ENCODE measurements at regions not wholly inside any gene's neighbourhood (a gene's known extent, or its start where the extent isn't known, plus 50 kb on each side); places are given as distances from the start of the nearest gene placed in this dataset.

DNA sequence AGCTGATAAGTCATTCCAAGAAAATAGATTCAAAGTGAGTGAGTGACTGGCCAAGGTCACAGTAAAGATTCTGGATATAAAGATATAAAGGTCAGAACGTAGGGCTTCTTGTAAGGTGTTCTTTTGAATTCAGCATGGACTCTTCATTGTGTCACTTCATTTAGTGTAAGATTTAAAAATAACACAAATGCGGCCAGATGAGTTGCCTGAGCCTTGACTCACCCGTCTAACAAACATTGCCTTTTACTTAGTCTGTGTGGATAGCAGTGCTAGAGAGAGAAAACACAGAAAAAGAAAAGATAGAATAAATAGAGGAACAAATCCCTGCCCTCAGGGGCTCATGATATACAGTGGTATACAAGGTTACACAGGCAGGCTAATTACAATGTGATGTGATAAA is 223.4 kb downstream of the PLPP3 start:
- POLR2A ChIA-PET, result no interaction called here
- Mint-ChIP-seq H3K36me3 (no peaks in the 10 kb centered on the region), H3K27ac (no peak overlapping the region), H3K9me3 (no peaks in the 10 kb centered on the region), H3K4me3 (no peak overlapping the region), H3K27me3 (peaks cover 2% of the 10 kb centered on the region), H3K4me1 (ENCODE audit: low read depth) (no peaks in the 10 kb centered on the region)
- CTCF ChIA-PET, result no interaction called here
- intact Hi-C loops (cut with micrococcal nuclease), result no loop called here
- no peak for DNase-seq

DNA sequence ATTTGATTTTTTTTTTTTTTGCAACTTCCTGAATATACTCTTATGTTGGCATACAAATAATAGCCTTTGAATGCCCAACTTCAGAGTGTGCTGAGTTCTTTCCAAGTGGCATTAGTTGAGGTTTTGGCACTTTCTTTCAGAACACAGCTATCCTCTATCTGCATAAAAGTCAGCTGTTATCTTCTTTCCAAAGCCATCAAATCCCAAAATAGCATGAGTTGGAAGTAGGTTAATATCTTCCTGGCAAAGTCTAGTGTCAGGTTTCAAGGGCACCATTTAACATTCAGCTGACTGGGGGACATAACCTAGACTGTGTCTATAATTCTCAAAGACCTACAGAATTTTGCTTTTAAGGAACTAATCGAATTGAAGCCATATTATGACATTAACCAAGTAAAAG is 223.9 kb downstream of the PLPP3 start:
- H3K4me1 Mint-ChIP-seq (ENCODE audit: low read depth), result no peaks in the 10 kb centered on the region
- POLR2A ChIA-PET, result no interaction called here
- intact Hi-C loops (cut with micrococcal nuclease), result no loop called here
- no peak for DNase-seq
- H3K27me3 Mint-ChIP-seq, result peaks cover 2% of the 10 kb centered on the region
- H3K27ac Mint-ChIP-seq, result no peak overlapping the region
- H3K9me3 Mint-ChIP-seq, result no peaks in the 10 kb centered on the region
- H3K36me3 Mint-ChIP-seq, result no peaks in the 10 kb centered on the region
- CTCF ChIA-PET, result no interaction called here
- no peak overlapping the region for H3K4me3 Mint-ChIP-seq

DNA sequence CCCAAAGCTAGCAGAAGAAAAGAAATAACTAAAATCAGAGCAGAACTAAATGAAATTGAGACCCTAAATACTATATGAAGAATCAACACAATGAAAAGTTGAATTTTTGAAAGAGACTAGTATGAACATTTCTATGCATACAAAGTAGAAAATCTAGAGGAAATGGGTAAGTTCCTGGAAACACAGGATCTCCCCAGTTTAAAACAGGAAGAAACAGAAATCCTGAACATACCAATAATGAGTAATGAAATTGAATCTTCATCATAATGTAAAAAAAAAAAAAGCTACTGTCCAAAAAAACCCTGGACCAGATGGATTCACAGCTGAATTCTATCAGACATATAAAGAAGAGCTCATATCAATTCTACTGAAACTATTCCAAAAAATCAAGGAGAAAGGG is 233.5 kb downstream of the PLPP3 start:
- Mint-ChIP-seq H3K4me3 (no peak overlapping the region), H3K27ac (no peak overlapping the region), H3K9me3 (peaks cover 24% of the 10 kb centered on the region), H3K36me3 (no peaks in the 10 kb centered on the region), H3K27me3 (no peaks in the 10 kb centered on the region), H3K4me1 (ENCODE audit: low read depth) (no peaks in the 10 kb centered on the region)
- ChIA-PET CTCF (no interaction called here), POLR2A (no interaction called here)
- intact Hi-C loops (cut with micrococcal nuclease), result no loop called here
- DNase-seq, result no peak

DNA sequence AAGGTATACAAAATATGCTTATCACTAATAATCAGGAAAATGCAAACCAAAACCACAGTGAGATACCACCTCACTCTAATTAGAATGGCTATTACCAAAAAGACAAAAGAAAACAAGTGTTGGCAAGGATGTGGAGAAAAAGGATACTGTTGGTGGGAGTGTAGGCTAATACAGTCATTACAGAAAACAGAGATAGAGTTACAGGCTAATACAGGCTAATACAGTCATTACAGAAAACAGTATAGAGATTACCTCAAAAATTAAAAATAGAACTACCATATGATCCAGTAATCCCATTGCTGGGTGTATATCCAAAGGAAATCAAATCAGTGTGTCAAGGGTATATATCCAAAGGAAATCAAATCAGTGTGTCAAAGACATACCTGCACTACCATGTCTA is 238.4 kb downstream of the PLPP3 start:
- intact Hi-C loops (cut with micrococcal nuclease), result no loop called here
- POLR2A ChIA-PET, result no interaction called here
- CTCF ChIA-PET, result no interaction called here
- no peak overlapping the region for H3K27ac Mint-ChIP-seq
- H3K27me3 Mint-ChIP-seq, result no peaks in the 10 kb centered on the region
- peaks cover 6% of the 10 kb centered on the region for H3K9me3 Mint-ChIP-seq
- no peak for DNase-seq
- H3K4me1 Mint-ChIP-seq (ENCODE audit: low read depth), result no peaks in the 10 kb centered on the region
- H3K36me3 Mint-ChIP-seq, result no peaks in the 10 kb centered on the region
- no peak overlapping the region for H3K4me3 Mint-ChIP-seq

DNA sequence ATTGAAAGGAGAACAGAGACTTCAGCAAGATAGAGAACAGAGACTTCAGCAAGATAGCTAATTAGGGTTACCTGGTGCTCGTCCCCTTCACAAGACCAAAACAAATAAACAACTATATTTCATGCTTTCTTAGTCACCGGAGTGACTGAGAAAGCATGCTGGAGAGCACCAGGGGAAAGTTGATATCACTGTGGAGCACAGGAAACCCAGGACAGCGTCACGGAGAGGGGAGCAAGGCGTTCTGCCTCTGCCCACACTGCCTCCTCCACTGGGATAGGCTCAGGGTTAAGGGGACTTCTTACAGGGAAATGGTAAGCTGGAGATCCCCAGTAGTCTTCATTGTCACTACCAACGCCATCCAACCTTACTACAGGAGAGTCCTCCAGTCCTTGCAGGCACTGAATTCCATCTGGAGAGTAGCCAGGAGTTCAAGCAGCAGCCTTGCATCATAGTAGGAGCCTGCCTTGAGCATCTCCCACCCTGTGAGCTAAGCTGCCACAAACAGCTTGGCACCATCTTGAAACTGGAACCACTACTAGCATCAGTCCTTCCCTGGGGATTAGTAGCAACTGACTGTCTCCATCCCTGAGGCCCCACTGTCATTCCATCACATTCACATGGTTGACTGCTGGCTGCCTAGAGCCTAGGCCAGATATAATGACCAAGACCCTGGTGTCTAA is 239.4 kb downstream of the PLPP3 start:
- Mint-ChIP-seq H3K4me1 (ENCODE audit: low read depth) (no peaks in the 10 kb centered on the region), H3K9me3 (peaks cover 8% of the 10 kb centered on the region), H3K36me3 (no peaks in the 10 kb centered on the region), H3K27me3 (no peaks in the 10 kb centered on the region), H3K27ac (no peak overlapping the region), H3K4me3 (no peak overlapping the region)
- no peak for DNase-seq
- ChIA-PET CTCF (no interaction called here), POLR2A (no interaction called here)
- intact Hi-C loops (cut with micrococcal nuclease), result no loop called here

DNA sequence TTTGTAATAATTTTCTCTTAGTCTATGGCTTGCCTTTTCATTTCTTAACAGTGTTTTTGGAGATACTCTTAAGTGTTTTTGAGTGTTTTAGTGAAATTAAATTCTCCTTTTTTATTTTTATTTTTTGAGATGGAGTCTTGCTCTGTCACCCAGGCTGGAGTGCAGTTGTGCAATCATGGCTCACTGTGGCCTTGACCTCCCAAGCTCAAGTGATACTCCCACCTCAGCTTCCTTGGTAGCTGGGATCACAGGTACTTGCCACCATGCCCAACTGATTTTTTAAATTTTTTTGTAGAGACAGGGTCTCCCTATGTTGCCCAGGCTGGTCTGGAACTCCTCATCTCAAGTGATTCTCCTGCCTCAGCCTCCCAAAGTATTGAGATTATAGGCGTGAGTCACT is 240.3 kb downstream of the PLPP3 start:
- Mint-ChIP-seq H3K4me3 (no peak overlapping the region), H3K27me3 (no peaks in the 10 kb centered on the region), H3K36me3 (no peaks in the 10 kb centered on the region), H3K4me1 (ENCODE audit: low read depth) (no peaks in the 10 kb centered on the region), H3K9me3 (peaks cover 3% of the 10 kb centered on the region), H3K27ac (no peak overlapping the region)
- intact Hi-C loops (cut with micrococcal nuclease), result no loop called here
- ChIA-PET POLR2A (no interaction called here), CTCF (no interaction called here)
- DNase-seq, result no peak

DNA sequence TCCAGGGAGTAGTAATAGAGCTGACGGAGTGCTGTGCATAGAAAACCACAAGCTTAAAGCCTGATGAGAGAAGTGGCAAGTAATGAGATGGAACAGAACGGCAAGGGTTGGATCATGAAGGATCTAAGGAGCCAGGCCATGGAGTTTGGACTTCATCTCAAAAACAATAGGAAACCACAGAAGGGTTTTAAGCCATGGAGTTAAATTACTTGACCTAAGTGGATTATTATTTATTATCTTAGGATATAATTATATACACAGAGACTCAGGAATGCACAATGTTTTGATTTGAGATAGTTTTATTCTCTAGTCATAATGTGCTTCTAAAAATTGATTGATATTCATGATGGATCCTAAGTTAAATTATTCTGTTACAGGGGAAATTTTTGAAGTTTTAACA is 242.4 kb downstream of the PLPP3 start:
- no peak for DNase-seq
- no peaks in the 10 kb centered on the region for H3K27me3 Mint-ChIP-seq
- no peak overlapping the region for H3K4me3 Mint-ChIP-seq
- intact Hi-C loops (cut with micrococcal nuclease), result no loop called here
- H3K4me1 Mint-ChIP-seq (ENCODE audit: low read depth), result no peaks in the 10 kb centered on the region
- CTCF ChIA-PET, result interaction anchor here (0.7 kb wide), 1 partner anchor 72 kb away, joined by 3 read pairs; no protein-coding TSS in a partner anchor
- no peak overlapping the region for H3K27ac Mint-ChIP-seq
- POLR2A ChIA-PET, result no interaction called here
- peaks cover 3% of the 10 kb centered on the region for H3K9me3 Mint-ChIP-seq
- H3K36me3 Mint-ChIP-seq, result no peaks in the 10 kb centered on the region

DNA sequence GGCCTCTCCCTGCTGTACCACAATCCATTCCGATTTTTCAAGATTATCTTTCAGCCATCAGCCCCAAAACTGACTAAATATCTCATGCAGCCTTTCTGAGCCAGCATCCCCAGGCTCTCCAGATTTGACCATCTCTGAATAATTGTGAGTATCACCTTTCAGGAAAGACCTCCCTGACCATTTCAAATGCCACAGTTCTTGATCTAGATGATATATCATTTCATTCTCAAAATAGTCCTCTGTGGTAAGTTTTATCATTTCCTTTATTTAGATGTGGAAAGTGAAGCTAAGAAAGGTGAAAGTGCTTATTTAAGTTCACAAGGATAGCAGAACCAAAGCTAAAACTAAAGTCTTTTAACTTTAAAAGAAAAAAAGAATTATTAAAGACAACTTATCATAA is 244.0 kb downstream of the PLPP3 start:
- Mint-ChIP-seq H3K9me3 (peaks cover 3% of the 10 kb centered on the region), H3K4me1 (ENCODE audit: low read depth) (no peaks in the 10 kb centered on the region), H3K27me3 (no peaks in the 10 kb centered on the region), H3K4me3 (no peak overlapping the region), H3K36me3 (no peaks in the 10 kb centered on the region), H3K27ac (no peak overlapping the region)
- no peak for DNase-seq
- CTCF ChIA-PET, result no interaction called here
- intact Hi-C loops (cut with micrococcal nuclease), result no loop called here
- POLR2A ChIA-PET, result no interaction called here

DNA sequence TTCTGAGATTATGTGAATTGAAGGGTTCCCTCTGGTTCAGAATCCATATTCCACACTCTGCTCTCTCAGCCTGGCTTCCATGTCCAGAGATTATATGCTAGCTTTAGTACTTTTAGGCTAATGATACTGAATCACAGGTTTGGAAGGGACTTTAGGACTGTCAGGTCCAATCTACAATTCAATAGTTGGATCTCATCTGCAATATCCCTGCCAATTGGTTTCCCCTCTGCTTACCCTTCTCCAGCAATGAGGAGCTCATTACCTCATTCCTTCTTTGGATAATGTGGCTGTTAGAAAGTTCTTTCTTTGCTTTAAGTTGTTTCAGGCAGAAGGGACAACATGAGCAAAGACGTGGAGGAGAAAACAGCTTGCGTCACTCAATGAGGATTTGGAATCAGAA is 245.3 kb downstream of the PLPP3 start:
- no peak overlapping the region for H3K4me3 Mint-ChIP-seq
- H3K27ac Mint-ChIP-seq, result no peak overlapping the region
- POLR2A ChIA-PET, result no interaction called here
- CTCF ChIA-PET, result no interaction called here
- no peaks in the 10 kb centered on the region for H3K36me3 Mint-ChIP-seq
- intact Hi-C loops (cut with micrococcal nuclease), result no loop called here
- no peaks in the 10 kb centered on the region for H3K27me3 Mint-ChIP-seq
- H3K9me3 Mint-ChIP-seq, result peaks cover 3% of the 10 kb centered on the region
- H3K4me1 Mint-ChIP-seq (ENCODE audit: low read depth), result no peaks in the 10 kb centered on the region
- DNase-seq, result no peak

DNA sequence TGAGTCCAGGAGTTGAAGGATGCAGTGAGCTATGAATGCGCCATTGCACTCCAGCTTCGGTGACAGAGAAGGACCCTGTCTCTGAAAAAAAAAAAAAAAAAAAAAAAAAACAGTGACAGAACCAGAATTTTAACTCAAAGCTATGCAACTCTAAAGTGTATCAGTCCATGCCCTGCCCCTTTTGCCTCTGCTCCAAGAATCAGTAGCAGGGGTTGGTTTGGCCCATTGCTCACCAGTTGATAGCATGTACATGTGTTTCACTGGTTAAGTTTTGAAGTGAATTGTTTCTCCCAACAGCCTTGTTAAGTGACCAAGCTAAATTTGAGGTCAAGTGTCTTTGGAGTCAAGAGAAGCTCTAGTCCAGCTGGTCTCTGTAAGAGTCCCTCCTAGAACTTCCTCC is 245.9 kb downstream of the PLPP3 start:
- POLR2A ChIA-PET, result no interaction called here
- Mint-ChIP-seq H3K9me3 (peaks cover 3% of the 10 kb centered on the region), H3K4me3 (no peak overlapping the region), H3K27ac (no peak overlapping the region), H3K36me3 (no peaks in the 10 kb centered on the region), H3K27me3 (no peaks in the 10 kb centered on the region), H3K4me1 (ENCODE audit: low read depth) (no peaks in the 10 kb centered on the region)
- no peak for DNase-seq
- intact Hi-C loops (cut with micrococcal nuclease), result no loop called here
- CTCF ChIA-PET, result no interaction called here

DNA sequence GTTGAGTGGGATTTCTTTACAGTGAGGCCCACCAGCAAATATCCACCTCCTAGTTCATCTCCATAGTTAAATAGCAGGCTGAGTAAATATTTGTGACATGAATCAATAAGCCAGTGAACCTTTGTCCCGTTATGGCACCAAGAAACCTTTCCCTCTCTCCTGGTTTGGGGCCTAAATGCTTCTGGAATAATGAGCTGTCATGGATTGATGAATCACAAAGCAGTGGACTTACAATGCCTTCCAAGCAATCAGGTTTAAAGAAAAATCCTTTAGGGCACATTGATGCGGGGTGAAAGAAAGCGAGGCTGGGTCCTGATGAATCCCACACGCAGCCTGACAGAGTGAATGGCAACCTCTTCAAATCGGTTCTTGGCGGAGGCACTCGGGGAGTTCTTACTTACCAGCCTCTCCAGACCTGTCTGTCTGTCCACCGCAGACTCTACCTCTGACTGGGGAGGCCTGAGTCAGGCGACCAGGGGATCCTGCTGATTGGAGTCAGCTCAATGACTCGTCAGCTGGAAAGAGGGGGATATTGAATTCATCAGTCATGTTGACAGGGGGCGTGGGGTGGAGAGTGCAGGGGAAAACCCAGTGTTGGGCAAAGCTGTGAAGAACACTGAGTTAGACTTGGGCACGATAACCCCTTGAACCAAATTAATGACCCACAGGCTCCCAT is 247.3 kb downstream of the PLPP3 start:
- Mint-ChIP-seq H3K27ac (no peak overlapping the region), H3K27me3 (no peaks in the 10 kb centered on the region), H3K9me3 (peaks cover 3% of the 10 kb centered on the region), H3K4me3 (no peak overlapping the region), H3K36me3 (no peaks in the 10 kb centered on the region), H3K4me1 (ENCODE audit: low read depth) (no peaks in the 10 kb centered on the region)
- intact Hi-C loops (cut with micrococcal nuclease), result no loop called here
- no peak for DNase-seq
- POLR2A ChIA-PET, result no interaction called here
- CTCF ChIA-PET, result no interaction called here

DNA sequence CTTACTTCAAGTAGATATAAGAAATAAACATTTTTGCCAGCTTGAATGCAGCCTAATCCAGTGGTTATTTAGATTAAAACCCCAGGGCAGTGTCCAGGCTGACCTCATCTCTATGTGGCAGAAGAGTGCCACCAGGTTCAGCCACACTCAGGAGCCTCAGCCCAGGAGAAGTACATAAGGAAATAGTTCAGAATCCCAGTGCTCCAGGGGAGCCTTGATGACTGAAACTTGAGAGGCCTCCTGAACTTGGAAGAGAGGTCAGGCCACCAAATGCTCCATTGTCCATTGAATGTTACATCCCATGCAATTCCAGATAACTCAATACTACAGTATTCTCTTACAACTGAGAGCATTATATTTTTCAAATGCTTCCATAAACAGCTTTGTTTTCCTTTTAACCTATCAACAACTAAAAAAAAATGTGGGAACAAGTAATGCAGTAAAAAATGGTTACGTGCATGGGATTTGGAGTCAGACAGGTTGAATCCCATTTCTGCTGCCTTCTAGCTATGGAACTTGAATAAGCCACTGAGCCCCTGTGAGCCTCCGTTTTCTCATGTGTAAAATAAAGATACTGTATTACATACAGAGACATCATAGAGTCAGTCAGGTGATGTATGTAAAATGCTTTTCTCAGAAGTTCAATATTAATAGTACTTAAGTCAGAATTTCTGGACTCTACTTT is 248.0 kb downstream of the PLPP3 start:
- H3K9me3 Mint-ChIP-seq, result peaks cover 3% of the 10 kb centered on the region
- DNase-seq, result no peak
- ChIA-PET POLR2A (no interaction called here), CTCF (no interaction called here)
- H3K36me3 Mint-ChIP-seq, result no peaks in the 10 kb centered on the region
- H3K4me3 Mint-ChIP-seq, result no peak overlapping the region
- no peaks in the 10 kb centered on the region for H3K4me1 Mint-ChIP-seq (ENCODE audit: low read depth)
- no peak overlapping the region for H3K27ac Mint-ChIP-seq
- no peaks in the 10 kb centered on the region for H3K27me3 Mint-ChIP-seq
- intact Hi-C loops (cut with micrococcal nuclease), result no loop called here

DNA sequence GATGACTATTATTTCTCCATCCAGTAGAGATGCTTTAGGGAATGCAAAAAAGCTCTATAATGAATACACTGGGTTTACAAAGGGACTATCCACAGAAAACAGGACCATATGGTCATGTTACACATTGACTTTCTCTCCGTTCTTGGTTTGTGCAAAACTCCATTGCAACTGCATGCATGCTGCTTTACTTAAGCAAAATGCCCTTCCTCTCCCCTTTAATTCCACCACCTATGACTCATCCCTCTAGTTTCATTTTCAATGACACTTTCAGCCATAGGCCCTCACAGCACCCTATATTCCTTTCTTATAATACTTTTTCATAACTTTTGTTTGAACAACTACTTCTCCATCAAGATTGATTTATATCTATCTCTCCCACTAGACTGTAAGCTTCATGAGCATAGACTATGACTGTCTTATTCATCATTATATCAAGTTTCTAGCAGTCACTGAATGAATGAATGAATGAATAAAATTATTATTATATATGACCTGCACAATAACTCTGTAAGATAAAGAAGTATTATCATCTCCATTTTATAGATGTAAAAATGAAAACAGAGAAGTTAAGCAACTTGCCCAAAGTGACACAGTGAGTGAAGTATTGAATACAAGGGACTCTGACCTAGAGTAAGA is 248.9 kb downstream of the PLPP3 start:
- no peaks in the 10 kb centered on the region for H3K4me1 Mint-ChIP-seq (ENCODE audit: low read depth)
- no peak overlapping the region for H3K4me3 Mint-ChIP-seq
- H3K36me3 Mint-ChIP-seq, result no peaks in the 10 kb centered on the region
- H3K9me3 Mint-ChIP-seq, result no peaks in the 10 kb centered on the region
- intact Hi-C loops (cut with micrococcal nuclease), result no loop called here
- H3K27me3 Mint-ChIP-seq, result no peaks in the 10 kb centered on the region
- no peak overlapping the region for H3K27ac Mint-ChIP-seq
- POLR2A ChIA-PET, result no interaction called here
- CTCF ChIA-PET, result no interaction called here
- no peak for DNase-seq

Measured in activated CD4-positive, alpha-beta memory T cell treated with anti-CD3 and anti-CD28 coated beads for 36 hours (primary cell).